Ishikawa (cell line): ENCODE measurements at regions not wholly inside any gene's neighbourhood (a gene's known extent, or its start where the extent isn't known, plus 50 kb on each side); places are given as distances from the start of the nearest gene placed in this dataset.

Source experiments
- TEAD4 ChIP-seq: IDR thresholded peaks from 2 replicates; pipeline ENCODE4 v1.6.1; 2012
- YY1 ChIP-seq: IDR thresholded peaks from 2 replicates; pipeline ENCODE4 v1.6.1; 2012; ENCODE audit warnings: low read depth
- TF ChIP-seq, protein P1 (sequence below): IDR thresholded peaks from 2 replicates; pipeline ENCODE4 v1.6.1; 2012

DNA sequence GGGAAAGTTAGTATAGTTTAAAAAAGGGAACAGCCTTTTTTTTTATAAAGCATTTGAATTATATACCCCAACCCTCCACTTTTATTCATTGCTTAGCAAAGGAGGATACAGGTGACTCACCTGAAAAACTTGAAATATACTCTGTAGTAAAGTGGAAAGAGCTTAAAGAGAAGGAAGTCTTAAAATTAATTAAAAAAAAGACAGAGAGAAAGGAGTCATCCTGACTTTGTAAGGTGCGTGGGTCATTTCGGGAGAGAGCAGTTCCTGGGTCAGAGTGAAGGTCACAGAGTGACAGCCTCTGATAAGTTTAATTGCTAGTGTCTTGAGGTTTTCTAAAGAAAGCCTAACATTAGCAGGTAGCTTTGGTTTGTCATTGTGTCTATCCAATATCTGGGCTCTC lies 310.3 kb downstream of the KLF5 start:
- TF ChIP-seq TEAD4 (no peak), YY1 (no peak)
- TF ChIP-seq, protein P1, sequence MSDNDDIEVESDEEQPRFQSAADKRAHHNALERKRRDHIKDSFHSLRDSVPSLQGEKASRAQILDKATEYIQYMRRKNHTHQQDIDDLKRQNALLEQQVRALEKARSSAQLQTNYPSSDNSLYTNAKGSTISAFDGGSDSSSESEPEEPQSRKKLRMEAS: no peak
